GM20000 (cell line): ENCODE measurements at regions not wholly inside any gene's neighbourhood (a gene's known extent, or its start where the extent isn't known, plus 50 kb on each side); places are given as distances from the start of the nearest gene placed in this dataset.

Source experiments
- DNase-seq: peaks from one replicate; pipeline ENCODE4 v3.0.0; 2012; ENCODE audit warnings: low spot score
- CTCF ChIP-seq: IDR thresholded peaks from 2 replicates; pipeline ENCODE4 v1.5.1; 2012; ENCODE audit warnings: mild to moderate bottlenecking, control low read depth; ENCODE audit errors: extremely low read depth, missing control alignments

- no peak for TF ChIP-seq CTCF
- no peak for DNase-seq
Measured at GRCh38 chr2:190762566-190762965, 113.7 kb downstream of the NAB1 start.

- no peak for DNase-seq
- no peak for TF ChIP-seq CTCF
Measured at GRCh38 chr2:190763100-190763499, 114.2 kb downstream of the NAB1 start.

GRCh38 chr2:190763901-190764514 is 115.1 kb downstream of the NAB1 start:
- no peak for TF ChIP-seq CTCF
- DNase-seq, result peak; percentile 51

- no peak for TF ChIP-seq CTCF
- no peak for DNase-seq
Measured at GRCh38 chr2:190765386-190766173, 115.0 kb upstream of the GLS start.

- no peak for TF ChIP-seq CTCF
- no peak for DNase-seq
Measured at GRCh38 chr2:190766174-190766572, 114.4 kb upstream of the GLS start.

- no peak for DNase-seq
Measured at GRCh38 chr2:190766595-190766994, 114.0 kb upstream of the GLS start.

GRCh38 chr2:190767821-190768220 is 112.8 kb upstream of the GLS start:
- no peak for TF ChIP-seq CTCF
- DNase-seq, result no peak

More at GRCh38 chr2:190766595-190766994, 114.0 kb upstream of the GLS start:
- TF ChIP-seq CTCF, result no peak
